ENCODE measurements at regions not wholly inside any gene's neighbourhood (a gene's known extent, or its start where the extent isn't known, plus 50 kb on each side); places are given as distances from the start of the nearest gene placed in this dataset.
"Not testable (repeated sequence)": the region's sequence is repeated elsewhere in the genome, so short reads cannot be mapped to it uniquely, and the experiment has no call there.

DNA sequence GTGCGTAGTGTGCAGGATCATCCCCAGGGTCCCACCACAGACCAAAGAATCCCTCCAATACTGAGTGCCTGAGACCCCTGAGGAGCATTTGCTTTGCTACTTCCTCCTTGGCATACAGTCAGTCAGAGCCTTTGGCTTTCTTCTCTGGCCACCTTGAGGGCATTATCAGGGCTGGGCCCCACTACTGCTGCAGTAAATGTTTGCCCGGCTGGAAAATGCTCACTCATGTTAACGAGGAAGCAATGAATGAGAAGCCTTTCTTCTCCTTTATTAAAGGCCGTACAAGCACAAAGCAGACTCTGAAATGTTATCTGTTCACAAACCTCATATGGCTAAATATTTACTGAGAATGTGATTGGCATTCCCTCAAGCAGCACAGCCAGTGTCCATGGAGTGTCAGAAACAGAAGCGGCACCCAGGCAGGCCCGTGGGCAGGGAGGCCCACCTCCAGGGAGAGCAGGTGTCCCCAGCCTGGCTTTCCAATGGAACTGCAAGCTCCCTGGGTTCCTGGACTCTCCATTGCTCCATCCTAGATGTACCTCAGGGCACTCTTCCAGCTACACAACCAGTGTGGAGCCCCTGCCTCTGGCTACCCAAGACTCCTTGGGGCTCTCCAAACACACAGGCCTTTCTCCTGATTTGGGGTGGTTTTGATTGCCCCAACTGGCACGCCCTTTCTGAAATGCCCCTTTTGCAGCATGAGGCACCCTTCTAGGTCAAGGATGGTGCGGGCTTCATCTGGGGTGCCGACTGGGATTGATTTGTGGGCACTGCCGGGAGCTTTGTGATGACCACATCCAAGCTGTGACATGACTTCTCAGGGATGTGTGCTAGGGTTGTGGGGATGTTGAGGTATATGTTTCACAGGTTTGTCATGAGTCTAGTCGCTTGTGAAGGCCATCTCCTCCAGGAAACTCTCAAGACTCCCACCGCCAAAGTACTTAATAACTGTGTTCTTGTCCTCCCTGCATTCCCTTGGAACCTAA, 195.6 kb downstream of the FAM43A start:
- no peaks in the 10 kb centered on the region for H4K20me1 ChIP-seq (ENCODE audit: insufficient read depth, low read length)
- H3K9me3 ChIP-seq (ENCODE audit: low read depth, low read length), result peaks cover 7% of the 10 kb centered on the region
- no peak overlapping the region for H2AFZ ChIP-seq (ENCODE audit: low read length)
- H3K79me2 ChIP-seq (ENCODE audit: insufficient read depth, low read length), result no peaks in the 10 kb centered on the region
- H3K4me2 ChIP-seq (ENCODE audit: insufficient read depth, low read length), result no peak overlapping the region
- no peaks in the 10 kb centered on the region for H3K36me3 ChIP-seq (ENCODE audit: insufficient read depth, low read length)
- H3K4me3 ChIP-seq (ENCODE audit: insufficient read depth, low read length), result no peak overlapping the region
- TF ChIP-seq, protein P1, sequence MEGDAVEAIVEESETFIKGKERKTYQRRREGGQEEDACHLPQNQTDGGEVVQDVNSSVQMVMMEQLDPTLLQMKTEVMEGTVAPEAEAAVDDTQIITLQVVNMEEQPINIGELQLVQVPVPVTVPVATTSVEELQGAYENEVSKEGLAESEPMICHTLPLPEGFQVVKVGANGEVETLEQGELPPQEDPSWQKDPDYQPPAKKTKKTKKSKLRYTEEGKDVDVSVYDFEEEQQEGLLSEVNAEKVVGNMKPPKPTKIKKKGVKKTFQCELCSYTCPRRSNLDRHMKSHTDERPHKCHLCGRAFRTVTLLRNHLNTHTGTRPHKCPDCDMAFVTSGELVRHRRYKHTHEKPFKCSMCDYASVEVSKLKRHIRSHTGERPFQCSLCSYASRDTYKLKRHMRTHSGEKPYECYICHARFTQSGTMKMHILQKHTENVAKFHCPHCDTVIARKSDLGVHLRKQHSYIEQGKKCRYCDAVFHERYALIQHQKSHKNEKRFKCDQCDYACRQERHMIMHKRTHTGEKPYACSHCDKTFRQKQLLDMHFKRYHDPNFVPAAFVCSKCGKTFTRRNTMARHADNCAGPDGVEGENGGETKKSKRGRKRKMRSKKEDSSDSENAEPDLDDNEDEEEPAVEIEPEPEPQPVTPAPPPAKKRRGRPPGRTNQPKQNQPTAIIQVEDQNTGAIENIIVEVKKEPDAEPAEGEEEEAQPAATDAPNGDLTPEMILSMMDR (IDR thresholded peaks at IDR 0.05; ENCODE audit: extremely low read depth, low read depth, low read length), result no peak
- H3K27ac ChIP-seq (ENCODE audit: low read depth, low read length), result no peak overlapping the region
- peaks cover 2% of the 10 kb centered on the region for H3K4me1 ChIP-seq (ENCODE audit: insufficient read depth, low read length)
- no peak for DNase-seq (ENCODE audit: insufficient read length, low spot score, missing footprints)
- peaks cover 4% of the 10 kb centered on the region for H3K27me3 ChIP-seq (ENCODE audit: insufficient read depth, low read length)

DNA sequence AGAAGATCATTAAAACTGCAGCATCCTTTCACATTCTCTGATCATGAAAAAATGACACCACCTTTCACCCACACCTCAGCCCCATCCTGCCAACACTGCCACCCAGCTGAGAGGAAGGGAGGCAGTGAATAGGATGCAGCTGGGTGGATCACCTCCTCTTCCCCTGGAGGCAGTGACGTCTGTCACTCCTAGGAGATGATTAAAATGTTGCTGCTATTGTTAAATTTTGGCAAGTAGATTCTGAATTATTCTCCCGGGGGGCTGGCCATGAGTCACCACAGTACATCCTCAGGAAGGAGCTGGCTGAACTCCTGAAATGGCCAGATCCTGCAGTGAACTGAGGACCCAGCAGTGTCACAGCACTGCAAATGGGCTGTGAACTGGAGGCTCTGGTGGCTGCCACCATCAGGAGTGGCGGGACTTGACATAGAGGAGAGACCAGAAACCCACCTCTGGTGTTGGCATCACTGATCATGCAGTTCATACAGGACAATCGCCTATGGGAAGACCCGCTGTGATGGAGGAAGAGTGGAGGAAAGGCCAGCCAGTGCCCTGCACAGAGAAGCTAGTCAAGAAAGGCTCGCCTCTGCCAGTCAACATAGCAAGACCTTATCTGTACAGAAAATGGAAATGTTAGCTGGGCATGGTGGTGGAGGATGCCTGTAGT, 199.1 kb downstream of the FAM43A start:
- Histone ChIP-seq H3K4me3 (ENCODE audit: insufficient read depth, low read length) (no peak overlapping the region), H2AFZ (ENCODE audit: low read length) (no peak overlapping the region), H3K36me3 (ENCODE audit: insufficient read depth, low read length) (no peaks in the 10 kb centered on the region), H3K27me3 (ENCODE audit: insufficient read depth, low read length) (no peaks in the 10 kb centered on the region), H3K79me2 (ENCODE audit: insufficient read depth, low read length) (no peaks in the 10 kb centered on the region), H3K4me1 (ENCODE audit: insufficient read depth, low read length) (peaks cover 2% of the 10 kb centered on the region), H3K27ac (ENCODE audit: low read depth, low read length) (no peak overlapping the region), H3K9me3 (ENCODE audit: low read depth, low read length) (peaks cover 7% of the 10 kb centered on the region), H3K4me2 (ENCODE audit: insufficient read depth, low read length) (no peak overlapping the region), H4K20me1 (ENCODE audit: insufficient read depth, low read length) (no peaks in the 10 kb centered on the region)
- TF ChIP-seq, protein P1 (IDR thresholded peaks at IDR 0.05; ENCODE audit: extremely low read depth, low read depth, low read length), result no peak
- DNase-seq (ENCODE audit: insufficient read length, low spot score, missing footprints), result no peak

DNA sequence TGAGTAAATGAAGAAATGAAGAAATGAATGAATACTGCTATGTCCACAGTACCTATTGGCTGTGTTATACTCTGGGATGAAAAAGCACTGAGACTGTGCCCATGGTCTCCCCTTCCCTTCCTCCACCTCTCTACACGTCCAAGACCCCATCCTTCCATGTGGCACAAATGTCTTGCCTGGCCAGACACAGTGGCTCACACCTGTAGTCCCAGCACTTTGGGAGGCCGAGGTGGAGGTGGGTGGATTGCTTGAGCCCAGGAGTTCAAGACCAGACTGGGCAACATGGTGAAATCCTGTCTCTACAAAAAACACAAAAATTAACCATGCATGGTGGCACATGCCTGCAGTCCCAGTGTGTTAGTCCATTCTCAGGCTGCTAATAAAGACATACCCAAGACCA, 200.1 kb downstream of the FAM43A start:
- no peaks in the 10 kb centered on the region for H3K36me3 ChIP-seq (ENCODE audit: insufficient read depth, low read length)
- no peaks in the 10 kb centered on the region for H4K20me1 ChIP-seq (ENCODE audit: insufficient read depth, low read length)
- H3K4me1 ChIP-seq (ENCODE audit: insufficient read depth, low read length), result no peaks in the 10 kb centered on the region
- H2AFZ ChIP-seq (ENCODE audit: low read length), result no peak overlapping the region
- TF ChIP-seq, protein P1 (IDR thresholded peaks at IDR 0.05; ENCODE audit: extremely low read depth, low read depth, low read length), result no peak
- H3K27ac ChIP-seq (ENCODE audit: low read depth, low read length), result no peak overlapping the region
- peaks cover 7% of the 10 kb centered on the region for H3K9me3 ChIP-seq (ENCODE audit: low read depth, low read length)
- H3K27me3 ChIP-seq (ENCODE audit: insufficient read depth, low read length), result no peaks in the 10 kb centered on the region
- no peaks in the 10 kb centered on the region for H3K79me2 ChIP-seq (ENCODE audit: insufficient read depth, low read length)
- no peak for DNase-seq (ENCODE audit: insufficient read length, low spot score, missing footprints)
- no peak overlapping the region for H3K4me2 ChIP-seq (ENCODE audit: insufficient read depth, low read length)
- no peak overlapping the region for H3K4me3 ChIP-seq (ENCODE audit: insufficient read depth, low read length)

DNA sequence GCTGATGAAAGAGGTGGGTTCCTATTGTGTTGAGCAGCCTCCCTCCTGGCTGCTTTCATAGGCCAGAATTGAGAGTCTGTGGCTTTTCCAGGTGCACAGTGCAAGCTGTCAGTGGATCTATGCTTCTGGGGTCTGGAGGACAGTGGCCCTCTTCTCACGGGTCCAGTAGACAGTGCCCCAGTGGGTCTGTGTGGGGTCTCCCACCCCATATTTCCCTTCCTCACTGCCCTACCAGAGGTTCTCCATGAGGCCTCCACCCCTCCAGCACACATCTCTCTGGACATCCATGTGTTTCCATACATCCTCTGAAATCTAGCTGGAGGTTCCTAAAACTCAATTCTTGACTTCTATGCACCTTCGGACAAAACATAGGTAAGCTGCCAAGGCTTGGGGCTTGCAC, 201.2 kb downstream of the FAM43A start:
- no peak overlapping the region for H3K4me2 ChIP-seq (ENCODE audit: insufficient read depth, low read length)
- DNase-seq (ENCODE audit: insufficient read length, low spot score, missing footprints), result no peak
- H3K79me2 ChIP-seq (ENCODE audit: insufficient read depth, low read length), result no peaks in the 10 kb centered on the region
- H4K20me1 ChIP-seq (ENCODE audit: insufficient read depth, low read length), result no peaks in the 10 kb centered on the region
- H3K4me3 ChIP-seq (ENCODE audit: insufficient read depth, low read length), result no peak overlapping the region
- H3K9me3 ChIP-seq (ENCODE audit: low read depth, low read length), result peaks cover 7% of the 10 kb centered on the region
- no peaks in the 10 kb centered on the region for H3K27me3 ChIP-seq (ENCODE audit: insufficient read depth, low read length)
- TF ChIP-seq, protein P1 (IDR thresholded peaks at IDR 0.05; ENCODE audit: extremely low read depth, low read depth, low read length), result no peak
- no peaks in the 10 kb centered on the region for H3K36me3 ChIP-seq (ENCODE audit: insufficient read depth, low read length)
- H3K27ac ChIP-seq (ENCODE audit: low read depth, low read length), result no peak overlapping the region
- no peaks in the 10 kb centered on the region for H3K4me1 ChIP-seq (ENCODE audit: insufficient read depth, low read length)
- H2AFZ ChIP-seq (ENCODE audit: low read length), result no peak overlapping the region

DNA sequence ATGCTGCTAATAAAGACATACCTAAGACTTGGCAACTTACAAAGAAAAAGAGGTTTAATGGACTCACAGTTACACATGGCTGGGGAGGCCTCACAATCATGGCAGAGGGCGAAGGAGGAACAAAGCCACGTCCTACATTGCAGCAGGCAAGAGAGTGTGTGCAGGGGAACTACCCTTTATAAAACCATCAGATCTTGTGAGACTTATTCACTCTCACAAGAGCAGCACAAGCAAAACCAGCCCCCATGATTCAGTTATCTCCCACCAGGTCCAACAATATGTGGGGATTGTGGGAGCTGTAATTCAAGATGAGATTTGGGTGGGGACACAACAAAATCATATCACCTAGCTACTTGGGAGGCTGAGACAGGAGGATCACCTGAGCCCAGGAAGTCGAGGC, 202.4 kb downstream of the FAM43A start:
- H3K4me3 ChIP-seq (ENCODE audit: insufficient read depth, low read length); H3K27me3 ChIP-seq (ENCODE audit: insufficient read depth, low read length); H3K36me3 ChIP-seq (ENCODE audit: insufficient read depth, low read length); H2AFZ ChIP-seq (ENCODE audit: low read length); H4K20me1 ChIP-seq (ENCODE audit: insufficient read depth, low read length); H3K4me2 ChIP-seq (ENCODE audit: insufficient read depth, low read length); DNase-seq (ENCODE audit: insufficient read length, low spot score, missing footprints); H3K4me1 ChIP-seq (ENCODE audit: insufficient read depth, low read length); H3K27ac ChIP-seq (ENCODE audit: low read depth, low read length); H3K79me2 ChIP-seq (ENCODE audit: insufficient read depth, low read length); H3K9me3 ChIP-seq (ENCODE audit: low read depth, low read length): not testable (repeated sequence)
